HG02763 (cell line): ENCODE measurements at regions not wholly inside any gene's neighbourhood (a gene's known extent, or its start where the extent isn't known, plus 50 kb on each side); places are given as distances from the start of the nearest gene placed in this dataset.
"Not testable (repeated sequence)": the region's sequence is repeated elsewhere in the genome, so short reads cannot be mapped to it uniquely, and the experiment has no call there.

Experiments used
- ATAC-seq: cut with Tn5 transposase; IDR thresholded peaks from one replicate; pipeline ENCODE4 v1.9.1; 2021; ENCODE audit warnings: mild to moderate bottlenecking, moderate library complexity; ENCODE audit not compliant: unreplicated experiment

- no peak for ATAC-seq
Observed at GRCh38 chr13:97520061-97520460, 86.1 kb downstream of the RAP2A start.

- ATAC-seq, result no peak
Observed at GRCh38 chr13:97520866-97521265, 86.9 kb downstream of the RAP2A start.

- ATAC-seq, result no peak
Observed at GRCh38 chr13:97521726-97522125, 87.8 kb downstream of the RAP2A start.

GRCh38 chr13:97522243-97522642 lies 88.3 kb downstream of the RAP2A start:
- ATAC-seq, result no peak

GRCh38 chr13:97526556-97526955 lies 92.6 kb downstream of the RAP2A start:
- no peak for ATAC-seq

GRCh38 chr13:97528518-97528917 lies 94.5 kb downstream of the RAP2A start:
- no peak for ATAC-seq

GRCh38 chr13:97534540-97534939 lies 100.6 kb downstream of the RAP2A start:
- no peak for ATAC-seq

GRCh38 chr13:97535614-97536013 lies 101.6 kb downstream of the RAP2A start:
- ATAC-seq, result no peak

GRCh38 chr13:97537110-97537509 lies 103.1 kb downstream of the RAP2A start:
- peak; percentile 63 for ATAC-seq

GRCh38 chr13:97538203-97538602 lies 104.2 kb downstream of the RAP2A start:
- no peak for ATAC-seq

- no peak for ATAC-seq
Observed at GRCh38 chr13:97539651-97540610, 106.0 kb downstream of the RAP2A start.

- no peak for ATAC-seq
Observed at GRCh38 chr13:97540696-97541095, 106.7 kb downstream of the RAP2A start.

GRCh38 chr13:97542102-97542685 lies 108.2 kb downstream of the RAP2A start:
- no peak for ATAC-seq

GRCh38 chr13:97544031-97544765 lies 110.2 kb downstream of the RAP2A start:
- ATAC-seq, result no peak

- not testable (repeated sequence) for ATAC-seq
Observed at GRCh38 chr13:97544971-97545499, 111.1 kb downstream of the RAP2A start.

- no peak for ATAC-seq
Observed at GRCh38 chr13:97548138-97548537, 114.2 kb downstream of the RAP2A start.

- no peak for ATAC-seq
Observed at GRCh38 chr13:97548711-97549110, 114.7 kb downstream of the RAP2A start.

GRCh38 chr13:97549201-97549600 lies 115.2 kb downstream of the RAP2A start:
- no peak for ATAC-seq

- ATAC-seq, result no peak
Observed at GRCh38 chr13:97554496-97554895, 120.5 kb downstream of the RAP2A start.

GRCh38 chr13:97555034-97555433 lies 121.1 kb downstream of the RAP2A start:
- ATAC-seq, result no peak

GRCh38 chr13:97559030-97559429 lies 125.1 kb downstream of the RAP2A start:
- no peak for ATAC-seq
